ENCODE measurements at regions not wholly inside any gene's neighbourhood (a gene's known extent, or its start where the extent isn't known, plus 50 kb on each side); places are given as distances from the start of the nearest gene placed in this dataset.

DNA sequence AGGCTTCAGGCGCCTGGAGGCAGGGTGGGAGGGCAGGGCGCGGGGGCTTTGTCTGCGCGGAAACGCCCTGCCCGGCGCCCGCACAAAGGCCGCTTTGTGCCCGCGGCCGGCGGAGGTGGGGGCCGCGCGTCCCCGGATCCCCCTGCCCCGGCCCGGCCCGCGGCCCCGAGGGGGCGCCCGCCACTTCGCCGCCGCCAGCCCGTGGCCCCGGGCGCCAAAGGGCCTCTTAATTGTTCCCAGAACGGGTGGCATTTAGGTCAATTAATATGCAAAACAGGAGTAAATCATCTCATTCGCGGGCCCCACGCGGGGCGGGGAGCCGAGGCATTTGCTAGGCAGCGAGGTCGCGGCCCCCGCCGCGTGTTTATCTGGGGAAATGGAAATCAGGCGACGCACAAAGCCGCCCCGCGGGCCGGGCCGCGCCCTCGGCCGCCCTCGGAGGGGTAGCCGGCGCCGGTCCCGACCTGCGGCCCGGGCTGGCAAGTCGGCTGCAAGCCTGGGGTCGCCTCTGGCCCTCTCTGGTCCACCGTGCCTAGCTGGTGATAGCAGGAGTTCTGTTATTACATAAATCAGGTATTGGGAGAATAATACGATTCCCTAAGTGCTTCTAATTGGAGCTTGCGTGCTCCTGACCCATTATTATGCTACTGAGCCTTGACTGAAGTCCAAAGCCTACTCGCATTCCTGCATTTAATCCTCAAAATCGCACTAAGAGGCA lies 148.2 kb upstream of the GLI2 start:
- H3K27me3 ChIP-seq = no peaks in the 10 kb centered on the region
- H3K9me3 ChIP-seq = no peaks in the 10 kb centered on the region
- H3K36me3 ChIP-seq = no peaks in the 10 kb centered on the region
- WGBS, 3 donors = 15 to 20% (median 17%) methylated on average over 63 to 68 of the region's 68 CpGs
- no peak overlapping the region for H3K27ac ChIP-seq
- TF ChIP-seq, protein P1, sequence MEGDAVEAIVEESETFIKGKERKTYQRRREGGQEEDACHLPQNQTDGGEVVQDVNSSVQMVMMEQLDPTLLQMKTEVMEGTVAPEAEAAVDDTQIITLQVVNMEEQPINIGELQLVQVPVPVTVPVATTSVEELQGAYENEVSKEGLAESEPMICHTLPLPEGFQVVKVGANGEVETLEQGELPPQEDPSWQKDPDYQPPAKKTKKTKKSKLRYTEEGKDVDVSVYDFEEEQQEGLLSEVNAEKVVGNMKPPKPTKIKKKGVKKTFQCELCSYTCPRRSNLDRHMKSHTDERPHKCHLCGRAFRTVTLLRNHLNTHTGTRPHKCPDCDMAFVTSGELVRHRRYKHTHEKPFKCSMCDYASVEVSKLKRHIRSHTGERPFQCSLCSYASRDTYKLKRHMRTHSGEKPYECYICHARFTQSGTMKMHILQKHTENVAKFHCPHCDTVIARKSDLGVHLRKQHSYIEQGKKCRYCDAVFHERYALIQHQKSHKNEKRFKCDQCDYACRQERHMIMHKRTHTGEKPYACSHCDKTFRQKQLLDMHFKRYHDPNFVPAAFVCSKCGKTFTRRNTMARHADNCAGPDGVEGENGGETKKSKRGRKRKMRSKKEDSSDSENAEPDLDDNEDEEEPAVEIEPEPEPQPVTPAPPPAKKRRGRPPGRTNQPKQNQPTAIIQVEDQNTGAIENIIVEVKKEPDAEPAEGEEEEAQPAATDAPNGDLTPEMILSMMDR (IDR thresholded peaks at IDR 0.05) = no peak
- TF ChIP-seq EP300 (IDR thresholded peaks at IDR 0.05) (no peak), POLR2A (IDR thresholded peaks at IDR 0.05) (no peak)
- no peak overlapping the region for H3K4me3 ChIP-seq
- intact Hi-C loops (cut with DNase I) = no loop called here
- H3K4me1 ChIP-seq (ENCODE audit: insufficient read depth) = peaks cover 5% of the 10 kb centered on the region
- DNase-seq = no peak

DNA sequence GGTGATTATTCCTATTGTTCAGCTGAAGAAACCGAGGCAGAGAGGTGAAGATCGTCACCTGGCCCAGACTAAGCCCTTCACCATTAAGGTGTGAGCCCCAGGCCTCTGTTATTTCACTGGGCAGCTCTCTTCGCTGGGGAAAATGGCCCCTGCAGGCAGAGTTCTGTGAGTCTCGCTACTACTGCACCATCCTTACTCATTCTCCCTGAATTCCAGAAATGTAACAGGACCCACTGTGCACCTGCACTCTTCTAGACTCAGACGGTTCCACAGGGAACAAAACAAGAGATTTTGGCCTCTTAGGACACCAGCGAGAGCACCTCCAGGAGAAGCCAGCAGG lies 147.7 kb upstream of the GLI2 start:
- 85 to 93% (median 86%) methylated on average over 6 of the region's 6 CpGs for WGBS, 3 donors

DNA sequence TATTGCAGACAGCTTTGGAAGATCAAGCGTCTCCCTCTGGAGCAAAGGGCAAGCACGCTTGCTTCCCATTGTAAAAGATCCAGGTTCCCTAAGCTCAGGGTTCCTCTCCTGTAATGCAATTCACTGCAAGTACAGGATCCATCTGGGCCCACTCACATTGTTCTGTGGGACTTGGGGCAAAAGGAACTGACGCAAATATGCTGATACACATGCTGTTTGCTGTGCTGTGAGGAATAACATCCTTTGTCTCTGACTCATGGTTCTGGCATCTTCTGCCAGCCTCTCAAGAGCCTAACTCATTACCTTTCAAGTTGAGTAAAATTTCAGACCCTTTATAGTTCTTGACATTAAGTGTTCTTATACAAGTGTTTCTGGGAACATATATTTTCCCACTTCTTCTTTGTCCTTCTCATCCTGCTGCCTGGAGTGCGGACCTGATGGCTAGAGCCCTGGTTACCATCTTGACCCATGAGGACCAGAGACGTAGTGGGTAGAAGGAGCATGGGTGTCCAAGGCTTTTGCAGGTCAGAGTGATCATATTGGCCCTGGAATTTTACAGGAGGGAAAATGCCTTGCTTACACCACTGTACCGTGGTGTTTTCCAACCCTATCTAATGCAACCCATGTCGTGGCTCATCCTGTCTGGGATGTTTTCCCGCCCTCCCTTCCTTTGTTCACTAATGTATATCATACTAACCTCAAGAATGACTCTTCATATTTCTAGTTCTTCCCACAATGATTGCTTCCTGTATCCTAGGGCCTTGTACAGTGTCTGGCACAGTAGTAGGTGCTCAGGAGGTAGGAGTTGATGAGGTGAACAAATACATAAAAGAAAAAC lies 145.7 kb upstream of the GLI2 start:
- Histone ChIP-seq H3K36me3 (no peaks in the 10 kb centered on the region), H3K9me3 (no peaks in the 10 kb centered on the region), H3K4me3 (no peak overlapping the region), H3K27ac (no peak overlapping the region), H3K4me1 (ENCODE audit: insufficient read depth) (peaks cover 5% of the 10 kb centered on the region), H3K27me3 (no peaks in the 10 kb centered on the region)
- WGBS, 3 donors = 66 to 88% (median 70%) methylated on average over 8 of the region's 8 CpGs
- DNase-seq = no peak
- TF ChIP-seq POLR2A (IDR thresholded peaks at IDR 0.05) (no peak), EP300 (IDR thresholded peaks at IDR 0.05) (no peak)
- TF ChIP-seq, protein P1 (IDR thresholded peaks at IDR 0.05) = no peak
- intact Hi-C loops (cut with DNase I) = no loop called here

More for the DNA sequence above, 147.7 kb upstream of the GLI2 start:
- Histone ChIP-seq H3K9me3 (no peaks in the 10 kb centered on the region), H3K36me3 (no peaks in the 10 kb centered on the region), H3K4me1 (ENCODE audit: insufficient read depth) (peaks cover 5% of the 10 kb centered on the region), H3K4me3 (no peak overlapping the region), H3K27ac (no peak overlapping the region), H3K27me3 (no peaks in the 10 kb centered on the region)
- no peak for DNase-seq
- intact Hi-C loops (cut with DNase I) = no loop called here
- no peak for TF ChIP-seq POLR2A (IDR thresholded peaks at IDR 0.05)
- TF ChIP-seq, protein P1 (IDR thresholded peaks at IDR 0.05) = no peak
- TF ChIP-seq EP300 (IDR thresholded peaks at IDR 0.05) = no peak

DNA sequence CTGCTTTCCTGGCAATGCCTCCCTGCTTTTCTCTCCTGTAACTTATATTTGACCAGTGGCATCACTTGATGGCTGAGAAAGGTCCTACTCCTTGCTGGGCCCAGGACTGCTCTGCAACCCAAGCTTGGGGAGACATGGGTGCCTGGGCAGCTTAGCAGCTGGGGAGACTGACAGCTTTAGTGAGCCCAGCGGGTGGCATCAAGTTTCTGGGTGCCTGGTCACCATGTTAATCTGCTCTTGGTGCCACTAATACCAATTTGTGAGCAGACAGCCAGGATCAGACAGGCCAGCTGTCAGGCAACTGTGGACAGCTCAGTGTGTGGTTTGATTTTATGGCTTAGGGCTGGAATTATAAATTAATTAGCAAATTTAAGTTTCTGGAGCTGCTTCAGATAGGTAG lies 144.8 kb upstream of the GLI2 start:
- Histone ChIP-seq H3K27me3 (no peaks in the 10 kb centered on the region), H3K9me3 (no peaks in the 10 kb centered on the region), H3K27ac (no peak overlapping the region), H3K36me3 (no peaks in the 10 kb centered on the region), H3K4me3 (no peak overlapping the region), H3K4me1 (ENCODE audit: insufficient read depth) (peaks cover 5% of the 10 kb centered on the region)
- WGBS, 3 donors = 97 to 100% (median 100%) methylated on average over 1 of the region's 1 CpG
- intact Hi-C loops (cut with DNase I) = no loop called here
- no peak for DNase-seq
- no peak for TF ChIP-seq POLR2A (IDR thresholded peaks at IDR 0.05)
- no peak for TF ChIP-seq EP300 (IDR thresholded peaks at IDR 0.05)
- TF ChIP-seq, protein P1 (IDR thresholded peaks at IDR 0.05) = no peak
